Caco-2 (cell line): ENCODE measurements at regions not wholly inside any gene's neighbourhood (a gene's known extent, or its start where the extent isn't known, plus 50 kb on each side); places are given as distances from the start of the nearest gene placed in this dataset.

Source experiments
- BruUV-seq: library from RNA; stranded (reverse); fragments of 400-500 nt; replicated peaks from 2 replicates; lab custom pipeline; 2021; lab: Mats Ljungman, UMichigan
- CTCF ChIA-PET: fragments of 300-600 bp; sonication (Branson Sonifier 250); formaldehyde crosslinking; loops from one replicate; lab custom pipeline; 2022; ENCODE audit warnings: antibody characterized with exemption; lab: Charles Lee
- POLR2A ChIA-PET: fragments of 300-600 bp; sonication (Branson Sonifier 250); formaldehyde crosslinking; loops from one replicate; lab custom pipeline; 2022; ENCODE audit warnings: antibody characterized with exemption; lab: Charles Lee
- DNase-seq, 2 experiments: peaks; one replicate each; pipeline versions ENCODE4 v3.0.0 to v3.0.0-alpha.2; 2020 to 2022
- H3K27me3 ChIP-seq: replicated peaks from 2 replicates; pipeline ENCODE4 v1.6.0; 2011; ENCODE audit warnings: low read length; ENCODE audit not compliant: control insufficient read depth, insufficient read depth
- H3K36me3 ChIP-seq: 2 replicates; pipeline ENCODE4 v1.5.1; 2011; ENCODE audit warnings: low read length; ENCODE audit not compliant: control insufficient read depth, insufficient read depth
- H3K4me1 ChIP-seq: fragments of 250-450 bp; sonication (Bioruptor Pico); 2 replicates; pipeline ENCODE4 v1.5.1; 2020; ENCODE audit warnings: mild to moderate bottlenecking
- H3K4me3 ChIP-seq: 2 replicates; pipeline ENCODE4 v1.5.1; 2011; ENCODE audit warnings: low read depth, mild to moderate bottlenecking, control low read depth, low read length
- H3K9me3 ChIP-seq: fragments of 250-450 bp; sonication (Bioruptor Pico); 2 replicates; pipeline ENCODE4 v1.5.1; 2020; ENCODE audit warnings: mild to moderate bottlenecking, moderate library complexity
- H3K27ac Mint-ChIP-seq: one replicate; pipeline ENCODE4 v1.8.0; 2022; ENCODE audit warnings: mixed read lengths; ENCODE audit not compliant: unreplicated experiment
- H3K27me3 Mint-ChIP-seq: one replicate; pipeline ENCODE4 v1.8.0; 2022; ENCODE audit warnings: mixed read lengths; ENCODE audit not compliant: insufficient read depth, unreplicated experiment
- H3K36me3 Mint-ChIP-seq: one replicate; pipeline ENCODE4 v1.8.0; 2022; ENCODE audit warnings: mild to moderate bottlenecking, mixed read lengths; ENCODE audit not compliant: insufficient read depth, unreplicated experiment
- H3K4me1 Mint-ChIP-seq: one replicate; pipeline ENCODE4 v1.8.0; 2022; ENCODE audit warnings: low read depth, mixed read lengths; ENCODE audit not compliant: unreplicated experiment
- H3K4me3 Mint-ChIP-seq: one replicate; pipeline ENCODE4 v1.8.0; 2022; ENCODE audit warnings: mild to moderate bottlenecking, moderate library complexity, mixed read lengths; ENCODE audit not compliant: unreplicated experiment
- H3K9me3 Mint-ChIP-seq: one replicate; pipeline ENCODE4 v1.8.0; 2022; ENCODE audit warnings: mixed read lengths; ENCODE audit not compliant: unreplicated experiment
- CTCF ChIP-seq, 2 experiments: fragments of 200-600 bp in 1 of 2; IDR thresholded peaks; 1 replicate in 1 of 2; 2 replicates in 1 of 2; pipeline versions ENCODE4 v1.5.1 to v1.8.0; 2011 to 2022; ENCODE audit warnings: antibody characterized with exemption in 1 of 2, control low read depth in 1 of 2, inconsistent platforms in 1 of 2, low read depth in 1 of 2, low read length in 1 of 2, mild to moderate bottlenecking in 1 of 2, moderate library complexity in 1 of 2; ENCODE audit not compliant: insufficient read depth in 1 of 2, severe bottlenecking in 1 of 2, unreplicated experiment in 1 of 2
- intact Hi-C: fragments of 100-400 bp; cut with micrococcal nuclease; formaldehyde crosslinking; loops from one replicate; pipeline ENCODE4 v1.10.0; 2022; ENCODE audit not compliant: unreplicated experiment

DNA sequence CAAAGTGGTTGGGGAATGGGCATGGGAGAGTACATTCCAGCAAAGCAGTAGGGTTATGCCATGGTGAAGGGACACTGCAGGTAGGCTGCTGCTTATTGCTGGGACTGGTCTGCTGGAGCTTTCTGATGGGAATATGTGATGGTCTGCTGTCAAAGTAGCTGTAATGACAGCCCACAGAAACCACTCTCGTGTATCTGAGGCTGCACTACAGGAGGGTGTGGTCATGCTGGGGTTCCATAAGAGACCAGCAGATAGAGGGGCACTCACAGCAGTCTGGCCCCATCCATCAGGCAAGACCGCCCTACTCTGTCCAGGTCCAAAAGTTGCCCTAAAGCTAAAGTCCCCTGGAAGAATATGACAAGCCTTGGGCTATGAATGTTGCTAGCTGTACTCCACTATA lies 739.3 kb downstream of the COL12A1 start:
- DNase-seq = no peak
- no peaks in the 10 kb centered on the region; the same call in 1 of the 2 replicates for H3K9me3 ChIP-seq
- no peaks in the 10 kb centered on the region for H3K27me3 Mint-ChIP-seq
- no peak overlapping the region for H3K4me3 ChIP-seq
- intact Hi-C loops = no loop called here
- ChIA-PET CTCF (no interaction called here), POLR2A (no interaction called here)
- TF ChIP-seq CTCF (IDR thresholded peaks at IDR 0.05; ENCODE audit: insufficient read depth in 1 of 2, low read depth in 1 of 2, low read length in 1 of 2, severe bottlenecking in 1 of 2, unreplicated experiment in 1 of 2) = no peak
- no peak overlapping the region for H3K27ac Mint-ChIP-seq
- no TSS peak for BruUV-seq
- H3K4me1 ChIP-seq = peaks cover 14% of the 10 kb centered on the region
- H3K36me3 ChIP-seq = no peaks in the 10 kb centered on the region
- H3K27me3 ChIP-seq = no peaks in the 10 kb centered on the region
- peaks cover 5% of the 10 kb centered on the region for H3K4me1 Mint-ChIP-seq
- no peaks in the 10 kb centered on the region for H3K36me3 Mint-ChIP-seq
- peaks cover 15% of the 10 kb centered on the region for H3K9me3 Mint-ChIP-seq
- no peak overlapping the region for H3K4me3 Mint-ChIP-seq

DNA sequence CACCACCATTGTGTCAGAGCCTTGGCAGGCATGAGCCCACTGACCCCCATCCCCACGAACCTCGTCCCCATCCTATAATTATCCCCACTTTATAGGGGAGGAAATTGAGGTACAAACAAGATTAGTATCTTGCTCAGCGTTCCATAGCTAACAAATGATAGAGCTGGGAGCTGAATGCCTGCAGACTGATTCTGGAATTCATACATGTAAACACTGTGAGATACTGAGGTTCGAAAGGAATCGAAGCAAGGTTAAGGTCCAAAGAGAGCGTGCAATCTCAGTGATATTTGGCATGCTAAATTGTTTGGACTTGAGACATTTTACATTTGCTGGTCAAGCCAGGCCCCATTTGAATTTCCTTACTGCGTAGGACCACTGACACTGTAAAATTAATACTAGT lies 746.6 kb downstream of the COL12A1 start:
- Mint-ChIP-seq H3K4me3 (no peak overlapping the region), H3K9me3 (peaks cover 15% of the 10 kb centered on the region), H3K4me1 (peaks cover 16% of the 10 kb centered on the region), H3K27ac (no peak overlapping the region), H3K27me3 (no peaks in the 10 kb centered on the region), H3K36me3 (no peaks in the 10 kb centered on the region)
- no peaks in the 10 kb centered on the region for H3K36me3 ChIP-seq
- H3K4me1 ChIP-seq = peaks cover 23% of the 10 kb centered on the region
- BruUV-seq = no TSS peak
- no peak for DNase-seq
- intact Hi-C loops = loop anchor here (2.0 kb wide), 1 partner anchor 76 kb away; no protein-coding TSS in a partner anchor
- ChIA-PET CTCF (no interaction called here), POLR2A (no interaction called here)
- TF ChIP-seq CTCF (IDR thresholded peaks at IDR 0.05; ENCODE audit: insufficient read depth in 1 of 2, low read depth in 1 of 2, low read length in 1 of 2, severe bottlenecking in 1 of 2, unreplicated experiment in 1 of 2) = no peak
- no peak overlapping the region for H3K4me3 ChIP-seq
- no peaks in the 10 kb centered on the region; the same call in 1 of the 2 replicates for H3K9me3 ChIP-seq
- no peaks in the 10 kb centered on the region for H3K27me3 ChIP-seq

GRCh38 chr6:74458536-74458935 lies 747.3 kb downstream of the COL12A1 start:
- intact Hi-C loops = loop anchor here (2.0 kb wide), 1 partner anchor 76 kb away; no protein-coding TSS in a partner anchor
- ChIA-PET CTCF (no interaction called here), POLR2A (no interaction called here)
- no peak for TF ChIP-seq CTCF (IDR thresholded peaks at IDR 0.05; ENCODE audit: insufficient read depth in 1 of 2, low read depth in 1 of 2, low read length in 1 of 2, severe bottlenecking in 1 of 2, unreplicated experiment in 1 of 2)
- BruUV-seq = no TSS peak
- Mint-ChIP-seq H3K36me3 (no peaks in the 10 kb centered on the region), H3K4me3 (no peak overlapping the region), H3K27ac (no peak overlapping the region), H3K27me3 (no peaks in the 10 kb centered on the region), H3K4me1 (peaks cover 22% of the 10 kb centered on the region), H3K9me3 (peaks cover 14% of the 10 kb centered on the region)
- H3K4me3 ChIP-seq = no peak overlapping the region
- no peaks in the 10 kb centered on the region; the same call in 1 of the 2 replicates for H3K9me3 ChIP-seq
- no peaks in the 10 kb centered on the region for H3K36me3 ChIP-seq
- peak in 1 of 2 experiments; percentile 14 for DNase-seq
- peaks cover 20% of the 10 kb centered on the region for H3K4me1 ChIP-seq
- no peaks in the 10 kb centered on the region for H3K27me3 ChIP-seq
